ENCODE measurements at regions not wholly inside any gene's neighbourhood (a gene's known extent, or its start where the extent isn't known, plus 50 kb on each side); places are given as distances from the start of the nearest gene placed in this dataset.

- TF ChIP-seq TP53 (CRISPR knock-in tag; IDR thresholded peaks at IDR 0.05), result no peak
- TF ChIP-seq CREB1 (CRISPR knock-in tag; IDR thresholded peaks at IDR 0.05), result no peak
- TF ChIP-seq ZBTB21 (CRISPR knock-in tag; IDR thresholded peaks at IDR 0.05; ENCODE audit: borderline replicate concordance), result no peak
- TF ChIP-seq AFF4 (CRISPR knock-in tag; IDR thresholded peaks at IDR 0.05; ENCODE audit: borderline replicate concordance), result no peak
- TF ChIP-seq USF2 (CRISPR knock-in tag; IDR thresholded peaks at IDR 0.05), result no peak
These were observed 374.9 kb downstream of the MCTP2 start (continued) for GRCh38 chr15:94606286-94606685.

GRCh38 chr15:94607176-94607654 is 375.9 kb downstream of the MCTP2 start:
- H3K27ac Mint-ChIP-seq, result no peak overlapping the region
- POLR2A ChIA-PET, result no interaction called here
- CTCF ChIA-PET, result no interaction called here
- ATAC-seq (no peak), DNase-seq (ENCODE audit: low spot score) (no peak)
- H3K4me1 Mint-ChIP-seq, result peaks cover 9% of the 10 kb centered on the region
- no peaks in the 10 kb centered on the region for H3K9me3 Mint-ChIP-seq
- no peaks in the 10 kb centered on the region for H3K36me3 Mint-ChIP-seq
- no peaks in the 10 kb centered on the region for H3K27me3 Mint-ChIP-seq (ENCODE audit: low read depth)
- no peak overlapping the region for H3K4me3 Mint-ChIP-seq
- TF ChIP-seq ZBTB21 (CRISPR knock-in tag; IDR thresholded peaks at IDR 0.05; ENCODE audit: borderline replicate concordance) (no peak), ARID4B (CRISPR knock-in tag; IDR thresholded peaks at IDR 0.05; ENCODE audit: borderline replicate concordance) (no peak), ESRRA (CRISPR knock-in tag; IDR thresholded peaks at IDR 0.05; ENCODE audit: borderline replicate concordance) (no peak), TEAD4 (CRISPR knock-in tag; IDR thresholded peaks at IDR 0.05) (no peak), MXD4 (CRISPR knock-in tag; IDR thresholded peaks at IDR 0.05; ENCODE audit: borderline replicate concordance) (no peak), SP1 (CRISPR knock-in tag; conservative IDR thresholded peaks at IDR 0.05) (no peak), ATF2 (CRISPR knock-in tag; IDR thresholded peaks at IDR 0.05; ENCODE audit: borderline replicate concordance, low read depth) (no peak)

GRCh38 chr15:94610069-94610468 is 378.7 kb downstream of the MCTP2 start:
- H3K27ac Mint-ChIP-seq, result no peak overlapping the region
- no peak overlapping the region for H3K4me3 Mint-ChIP-seq
- ChIA-PET CTCF (no interaction called here), POLR2A (no interaction called here)
- H3K27me3 Mint-ChIP-seq (ENCODE audit: low read depth), result no peaks in the 10 kb centered on the region
- ATAC-seq, result no peak
- peaks cover 7% of the 10 kb centered on the region; the same call in 1 of the 2 replicates for H3K4me1 Mint-ChIP-seq
- no peak for DNase-seq (ENCODE audit: low spot score)
- H3K9me3 Mint-ChIP-seq, result no peaks in the 10 kb centered on the region
- no peaks in the 10 kb centered on the region for H3K36me3 Mint-ChIP-seq
- TF ChIP-seq ESRRA (CRISPR knock-in tag; IDR thresholded peaks at IDR 0.05; ENCODE audit: borderline replicate concordance) (no peak), GTF2I (CRISPR knock-in tag; conservative IDR thresholded peaks at IDR 0.05) (no peak), PREB (CRISPR knock-in tag; IDR thresholded peaks at IDR 0.05; ENCODE audit: borderline replicate concordance) (no peak), ARID4B (CRISPR knock-in tag; IDR thresholded peaks at IDR 0.05; ENCODE audit: borderline replicate concordance) (no peak), SMAD3 (CRISPR knock-in tag; IDR thresholded peaks at IDR 0.05; ENCODE audit: borderline replicate concordance) (no peak), GABPB1 (CRISPR knock-in tag; IDR thresholded peaks at IDR 0.05) (no peak)
